GM12878 (cell line): ENCODE measurements at regions not wholly inside any gene's neighbourhood (a gene's known extent, or its start where the extent isn't known, plus 50 kb on each side); places are given as distances from the start of the nearest gene placed in this dataset.

Experiments used
- ASH2L ChIP-seq: fragments of 300-600, 200-600 bp; sonication (generic); IDR thresholded peaks from 2 replicates; pipeline ENCODE4 v1.6.1; 2017; ENCODE audit warnings: low read depth, mild to moderate bottlenecking, borderline replicate concordance
- CTCF ChIP-seq, 3 experiments: IDR thresholded peaks in 2 of 3; conservative IDR thresholded peaks in 1 of 3; 2 replicates each; pipeline ENCODE4 v1.5.1; 2011; ENCODE audit warnings: low read depth in 3 of 3, low read length in 3 of 3, mild to moderate bottlenecking in 3 of 3, control low read depth in 2 of 3, moderate library complexity in 2 of 3, inconsistent platforms in 1 of 3, mixed read lengths in 1 of 3; ENCODE audit not compliant: control insufficient read depth in 2 of 3, insufficient read depth in 1 of 3; ENCODE audit errors: extremely low read depth in 1 of 3
- GABPA ChIP-seq: IDR thresholded peaks from 2 replicates; pipeline ENCODE4 v1.6.1; 2014; ENCODE audit warnings: antibody characterized with exemption, low read depth, mild to moderate bottlenecking, inconsistent platforms
- TAF1 ChIP-seq: IDR thresholded peaks from 2 replicates; pipeline ENCODE4 v1.6.1; 2011; ENCODE audit warnings: mild to moderate bottlenecking, low read depth, low read length, borderline replicate concordance
- YY1 ChIP-seq: IDR thresholded peaks from 2 replicates; pipeline ENCODE4 v1.6.1; 2011; ENCODE audit warnings: low read depth, mild to moderate bottlenecking, low read length
- ZZZ3 ChIP-seq: IDR thresholded peaks from 2 replicates; pipeline ENCODE4 v1.6.1; 2011; ENCODE audit warnings: low read depth; ENCODE audit not compliant: control insufficient read depth, insufficient read length

- TF ChIP-seq CTCF (IDR thresholded peaks at IDR 0.05 in 2 of 3, conservative IDR thresholded peaks at IDR 0.05 in 1 of 3; ENCODE audit: control insufficient read depth in 2 of 3, extremely low read depth in 1 of 3, insufficient read depth in 1 of 3, low read depth in 3 of 3, low read length in 3 of 3): no peak
- TF ChIP-seq ZZZ3: no peak
- no peak for TF ChIP-seq TAF1
- TF ChIP-seq GABPA: no peak
- no peak for TF ChIP-seq YY1
- no peak for TF ChIP-seq ASH2L
Observed at GRCh38 chr12:81000831-81001230, 63.1 kb upstream of the LIN7A start.
